Trophoblast cell (in vitro differentiated cells and primary cell): ENCODE measurements at regions not wholly inside any gene's neighbourhood (a gene's known extent, or its start where the extent isn't known, plus 50 kb on each side); places are given as distances from the start of the nearest gene placed in this dataset.

Experiments used
- DNase-seq, 2 donors: peaks; one replicate each; pipeline ENCODE4 v3.0.0-alpha.2; 2016
- H2AFZ ChIP-seq: 2 replicates; pipeline ENCODE4 v1.6.1; 2013; ENCODE audit warnings: low read length, moderate library complexity, mild to moderate bottlenecking; ENCODE audit not compliant: insufficient read depth, poor library complexity
- H2AK5ac ChIP-seq: 2 replicates; pipeline ENCODE4 v1.6.1; 2013; ENCODE audit warnings: mild to moderate bottlenecking, low read length
- H2BK120ac ChIP-seq: 2 replicates; pipeline ENCODE4 v1.6.1; 2013; ENCODE audit warnings: low read length, mild to moderate bottlenecking, moderate library complexity; ENCODE audit not compliant: insufficient read depth, poor library complexity
- H2BK12ac ChIP-seq: 2 replicates; pipeline ENCODE4 v1.6.1; 2013; ENCODE audit warnings: mild to moderate bottlenecking, low read length, moderate library complexity
- H2BK5ac ChIP-seq: 2 replicates; pipeline ENCODE4 v1.6.1; 2013; ENCODE audit warnings: low read length, low read depth, moderate library complexity, mild to moderate bottlenecking; ENCODE audit not compliant: poor library complexity
- H3K14ac ChIP-seq: 2 replicates; pipeline ENCODE4 v1.6.1; 2013; ENCODE audit warnings: mild to moderate bottlenecking, low read length
- H3K18ac ChIP-seq: 2 replicates; pipeline ENCODE4 v1.6.1; 2013; ENCODE audit warnings: mild to moderate bottlenecking, low read length
- H3K23ac ChIP-seq: 2 replicates; pipeline ENCODE4 v1.6.1; 2013; ENCODE audit warnings: low read length
- H3K27ac ChIP-seq: 2 replicates; pipeline ENCODE4 v1.5.1; 2013; ENCODE audit warnings: low read depth, mild to moderate bottlenecking, inconsistent platforms, low read length, moderate library complexity
- H3K27me3 ChIP-seq: 2 replicates; pipeline ENCODE4 v1.6.1; 2013; ENCODE audit warnings: inconsistent platforms, mild to moderate bottlenecking, low read length, moderate library complexity; ENCODE audit not compliant: insufficient read depth
- H3K36me3 ChIP-seq, 2 experiments: 1 replicate in 1 of 2; 2 replicates in 1 of 2; pipeline ENCODE4 v1.6.1; 2013; ENCODE audit warnings: low read length in 2 of 2, mild to moderate bottlenecking in 2 of 2, moderate library complexity in 1 of 2; ENCODE audit not compliant: insufficient read depth in 2 of 2, control insufficient read depth in 1 of 2
- H3K4ac ChIP-seq: 2 replicates; pipeline ENCODE4 v1.6.1; 2013; ENCODE audit warnings: low read depth, mild to moderate bottlenecking, low read length, moderate library complexity
- H3K4me1 ChIP-seq, 2 experiments: 1 replicate in 1 of 2; 2 replicates in 1 of 2; pipeline ENCODE4 v1.6.1; 2013; ENCODE audit warnings: low read length in 2 of 2, mild to moderate bottlenecking in 2 of 2, moderate library complexity in 1 of 2; ENCODE audit not compliant: insufficient read depth in 2 of 2, control insufficient read depth in 1 of 2
- H3K4me2 ChIP-seq: 2 replicates; pipeline ENCODE4 v1.6.1; 2013; ENCODE audit warnings: inconsistent platforms, mild to moderate bottlenecking, low read length, moderate library complexity
- H3K4me3 ChIP-seq: 2 replicates; pipeline ENCODE4 v1.5.1; 2013; ENCODE audit warnings: mild to moderate bottlenecking, low read depth, low read length, inconsistent platforms
- H3K79me1 ChIP-seq: one replicate; pipeline ENCODE4 v1.6.1; 2013; ENCODE audit warnings: low read length
- H3K79me2 ChIP-seq: 2 replicates; pipeline ENCODE4 v1.6.1; 2013; ENCODE audit warnings: low read length, mild to moderate bottlenecking; ENCODE audit not compliant: control insufficient read depth, insufficient read depth, poor library complexity
- H3K9ac ChIP-seq: 2 replicates; pipeline ENCODE4 v1.6.1; 2013; ENCODE audit warnings: mild to moderate bottlenecking, low read length
- H3K9me3 ChIP-seq: 2 replicates; pipeline ENCODE4 v1.6.1; 2013; ENCODE audit warnings: low read depth, mild to moderate bottlenecking, control low read depth, inconsistent platforms, low read length; ENCODE audit not compliant: insufficient read depth
- H4K12ac ChIP-seq: 2 replicates; pipeline ENCODE4 v1.6.1; 2013; ENCODE audit warnings: low read depth, mild to moderate bottlenecking, low read length, moderate library complexity
- H4K8ac ChIP-seq: 2 replicates; pipeline ENCODE4 v1.6.1; 2013; ENCODE audit warnings: low read depth, mild to moderate bottlenecking, low read length, moderate library complexity
- H4K91ac ChIP-seq: one replicate; pipeline ENCODE4 v1.6.1; 2013; ENCODE audit warnings: low read depth, mild to moderate bottlenecking, low read length, moderate library complexity
- WGBS: extraction: QIAGEN DNeasy Blood & Tissue Kit; methylation state at CpG from one replicate; pipeline ENCODE4 v1.1.7; 2013; ENCODE audit warnings: missing lambda C conversion rate; ENCODE audit not compliant: insufficient read length, insufficient coverage; ENCODE audit errors: extremely low coverage; 5-methylcytosine and 5-hydroxymethylcytosine counted together

- Histone ChIP-seq H3K4me1 (peaks cover 2 to 6% of the 10 kb centered on the region in 2 experiments), H4K8ac (no peak overlapping the region), H3K4ac (no peak overlapping the region), H4K12ac (no peak overlapping the region), H3K9ac (no peak overlapping the region), H2BK120ac (no peak overlapping the region), H2BK5ac (no peak overlapping the region), H3K79me2 (no peaks in the 10 kb centered on the region), H3K14ac (no peak overlapping the region), H3K18ac (no peak overlapping the region), H3K4me3 (no peak overlapping the region), H3K36me3 (no peaks in the 10 kb centered on the region), H3K23ac (no peak overlapping the region), H3K27me3 (no peaks in the 10 kb centered on the region), H2AK5ac (no peak overlapping the region), H2AFZ (no peak overlapping the region), H3K9me3 (no peaks in the 10 kb centered on the region), H4K91ac (no peak overlapping the region), H3K27ac (no peak overlapping the region), H3K4me2 (no peak overlapping the region), H2BK12ac (no peak overlapping the region), H3K79me1 (peaks cover 15% of the 10 kb centered on the region)
- DNase-seq = no peak
- no CpG with 5 or more reads among the region's 3 CpGs for WGBS
Observed at GRCh38 chr10:4330636-4331035, 495.4 kb upstream of the AKR1E2 start.

GRCh38 chr10:4329225-4329624 lies 496.8 kb upstream of the AKR1E2 start:
- no peak overlapping the region for H2BK12ac ChIP-seq
- H3K23ac ChIP-seq = no peak overlapping the region
- no peak overlapping the region for H4K8ac ChIP-seq

GRCh38 chr10:4326647-4327046 lies 499.4 kb upstream of the AKR1E2 start:
- H3K9ac ChIP-seq = no peak overlapping the region
- no peak overlapping the region for H3K27ac ChIP-seq
- H3K4me1 ChIP-seq = peaks cover 1 to 5% of the 10 kb centered on the region in 2 experiments
- no peak overlapping the region for H2BK120ac ChIP-seq
- H3K23ac ChIP-seq = no peak overlapping the region
- H3K27me3 ChIP-seq = no peaks in the 10 kb centered on the region
- H2BK5ac ChIP-seq = no peak overlapping the region
- H4K12ac ChIP-seq = no peak overlapping the region
- no peak overlapping the region for H3K4me3 ChIP-seq
- no peaks in the 10 kb centered on the region for H3K79me2 ChIP-seq
- no peak overlapping the region for H3K14ac ChIP-seq
- no peaks in the 10 kb centered on the region for H3K9me3 ChIP-seq
- H2AFZ ChIP-seq = no peak overlapping the region
- peak overlapping the region; percentile 9 for H4K8ac ChIP-seq
- H3K36me3 ChIP-seq = no peaks in the 10 kb centered on the region
- H3K79me1 ChIP-seq = peaks cover 12% of the 10 kb centered on the region
- no peak overlapping the region for H2AK5ac ChIP-seq
- no peak for DNase-seq
- H3K4ac ChIP-seq = no peak overlapping the region
- peak overlapping the region; percentile 65 for H2BK12ac ChIP-seq
- H4K91ac ChIP-seq = peak overlapping the region; percentile 35
- WGBS = no CpG with 5 or more reads among the region's 5 CpGs
- no peak overlapping the region for H3K18ac ChIP-seq
- no peak overlapping the region for H3K4me2 ChIP-seq

More at GRCh38 chr10:4329225-4329624, 496.8 kb upstream of the AKR1E2 start:
- Histone ChIP-seq H3K4me3 (no peak overlapping the region), H3K9me3 (no peaks in the 10 kb centered on the region), H3K4ac (no peak overlapping the region), H3K79me1 (peaks cover 14% of the 10 kb centered on the region), H3K9ac (no peak overlapping the region), H2AFZ (no peak overlapping the region), H2AK5ac (no peak overlapping the region), H3K4me1 (peaks cover 2 to 6% of the 10 kb centered on the region in 2 experiments), H3K14ac (peak overlapping the region; percentile 34), H2BK5ac (no peak overlapping the region), H4K91ac (no peak overlapping the region), H3K18ac (no peak overlapping the region), H3K4me2 (no peak overlapping the region), H3K79me2 (no peaks in the 10 kb centered on the region), H3K27ac (no peak overlapping the region), H4K12ac (no peak overlapping the region), H3K36me3 (no peaks in the 10 kb centered on the region), H3K27me3 (no peaks in the 10 kb centered on the region), H2BK120ac (peak overlapping the region; percentile 8)
- WGBS = no CpG with 5 or more reads among the region's 3 CpGs
- no peak for DNase-seq

GRCh38 chr10:4319870-4320367 lies 506.1 kb upstream of the AKR1E2 start:
- Histone ChIP-seq H3K9me3 (no peaks in the 10 kb centered on the region), H2BK120ac (no peak overlapping the region), H3K4me2 (no peak overlapping the region), H3K27ac (no peak overlapping the region), H3K18ac (no peak overlapping the region), H2AK5ac (no peak overlapping the region), H2BK5ac (no peak overlapping the region), H4K8ac (no peak overlapping the region), H3K27me3 (no peaks in the 10 kb centered on the region), H3K14ac (no peak overlapping the region), H3K79me2 (no peaks in the 10 kb centered on the region), H3K23ac (no peak overlapping the region), H3K79me1 (no peaks in the 10 kb centered on the region), H3K4me1 (peaks cover 0 to 3% of the 10 kb centered on the region in 2 experiments), H4K12ac (no peak overlapping the region), H2AFZ (no peak overlapping the region), H3K4ac (no peak overlapping the region), H3K4me3 (no peak overlapping the region), H3K9ac (no peak overlapping the region), H3K36me3 (no peaks in the 10 kb centered on the region), H2BK12ac (no peak overlapping the region), H4K91ac (no peak overlapping the region)
- no peak for DNase-seq
- WGBS = no CpG with 5 or more reads among the region's 8 CpGs
